A172 (cell line): ENCODE measurements at regions not wholly inside any gene's neighbourhood (a gene's known extent, or its start where the extent isn't known, plus 50 kb on each side); places are given as distances from the start of the nearest gene placed in this dataset.

Experiments
- DNase-seq: peaks from one replicate; pipeline ENCODE4 v3.0.0-alpha.2; 2015; ENCODE audit warnings: low spot score

GRCh38 chr11:15905366-15906104 lies 450.8 kb downstream of the SOX6 start:
- DNase-seq = no peak

GRCh38 chr11:15906481-15907035 lies 449.8 kb downstream of the SOX6 start:
- DNase-seq = no peak

GRCh38 chr11:15907806-15908205 lies 448.5 kb downstream of the SOX6 start:
- no peak for DNase-seq

- DNase-seq = no peak
Observed at GRCh38 chr11:15909937-15910598, 446.3 kb downstream of the SOX6 start.

GRCh38 chr11:15910761-15911160 lies 445.6 kb downstream of the SOX6 start:
- DNase-seq = no peak

GRCh38 chr11:15911377-15912044 lies 444.8 kb downstream of the SOX6 start:
- no peak for DNase-seq

- DNase-seq = no peak
Observed at GRCh38 chr11:15912291-15912690, 444.1 kb downstream of the SOX6 start.

- DNase-seq = no peak
Observed at GRCh38 chr11:15912825-15913224, 443.5 kb downstream of the SOX6 start.

GRCh38 chr11:15913261-15913660 lies 443.1 kb downstream of the SOX6 start:
- DNase-seq = no peak
